ENCODE measurements at regions not wholly inside any gene's neighbourhood (a gene's known extent, or its start where the extent isn't known, plus 50 kb on each side); places are given as distances from the start of the nearest gene placed in this dataset.
"Not testable (repeated sequence)": the region's sequence is repeated elsewhere in the genome, so short reads cannot be mapped to it uniquely, and the experiment has no call there.

DNA sequence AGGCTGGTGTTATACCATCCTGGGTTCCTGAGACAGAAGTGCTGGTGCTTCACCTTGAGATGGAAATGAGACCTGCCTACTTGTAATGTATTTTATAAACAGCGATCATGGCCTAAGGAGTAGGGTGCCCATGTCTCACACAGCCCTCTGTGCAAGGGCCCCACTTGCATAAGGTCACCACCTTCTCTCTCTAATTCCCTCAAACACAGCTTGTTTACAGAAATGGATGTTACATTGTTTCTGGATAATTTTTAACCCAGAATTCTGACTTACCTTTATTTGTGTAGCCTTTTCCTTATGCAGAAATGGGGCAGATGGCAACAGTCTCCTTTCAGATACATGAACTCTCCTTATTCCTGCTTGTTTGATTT lies 95.1 kb upstream of the UMPS start:
- Mint-ChIP-seq H3K9me3 (no peaks in the 10 kb centered on the region), H3K27ac (no peak overlapping the region), H3K36me3 (ENCODE audit: insufficient read depth in 2 of 2) (no peaks in the 10 kb centered on the region), H3K4me1 (ENCODE audit: low read depth) (peaks cover 13% of the 10 kb centered on the region), H3K4me3 (no peak overlapping the region), H3K27me3 (ENCODE audit: low read depth) (peaks cover 16% of the 10 kb centered on the region)
- ATAC-seq (replicated peaks in 1 of 2), result no peak
- no peak for DNase-seq

DNA sequence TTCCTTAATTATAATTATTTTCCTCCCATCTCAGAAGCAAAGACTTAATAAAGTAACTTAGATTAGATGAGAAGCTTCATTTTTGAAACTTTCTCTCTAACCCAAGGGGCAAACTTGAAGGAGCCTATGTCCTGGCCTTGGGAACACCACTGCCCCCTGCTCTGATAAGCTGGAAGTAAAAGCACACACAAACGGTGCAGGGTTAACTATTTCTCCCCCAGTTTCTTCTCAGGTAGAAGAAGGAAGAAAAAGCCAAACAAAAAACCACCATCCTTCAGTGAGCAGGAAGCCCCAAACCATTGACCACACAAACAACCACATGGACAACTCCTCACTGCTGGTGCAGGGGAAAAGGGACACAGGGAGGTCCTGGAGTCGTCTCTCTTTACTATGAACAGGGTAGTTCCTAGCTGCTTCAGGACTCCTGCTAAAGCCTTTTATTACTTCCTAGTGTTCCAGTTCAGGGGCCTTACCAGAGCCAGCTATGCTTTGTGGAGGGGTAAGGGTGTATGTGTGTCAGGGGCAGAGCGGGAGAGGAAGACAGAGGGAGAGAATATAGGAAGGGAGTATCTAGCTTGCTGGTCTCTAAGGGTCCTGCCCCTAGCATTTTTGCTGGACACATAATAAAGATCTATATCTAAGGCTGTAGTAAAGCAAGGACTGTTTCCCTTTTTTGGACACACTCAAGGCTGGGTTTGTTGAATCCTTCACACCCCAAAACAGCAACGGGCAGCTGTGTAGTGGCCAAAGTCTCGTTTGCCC lies 94.0 kb upstream of the UMPS start:
- no peak for DNase-seq
- H3K27ac Mint-ChIP-seq, result no peak overlapping the region
- H3K27me3 Mint-ChIP-seq (ENCODE audit: low read depth), result peaks cover 12% of the 10 kb centered on the region
- no peak for ATAC-seq (replicated peaks in 1 of 2)
- no peak overlapping the region for H3K4me3 Mint-ChIP-seq
- peaks cover 16% of the 10 kb centered on the region for H3K4me1 Mint-ChIP-seq (ENCODE audit: low read depth)
- H3K36me3 Mint-ChIP-seq (ENCODE audit: insufficient read depth in 2 of 2), result no peaks in the 10 kb centered on the region
- H3K9me3 Mint-ChIP-seq, result no peaks in the 10 kb centered on the region

DNA sequence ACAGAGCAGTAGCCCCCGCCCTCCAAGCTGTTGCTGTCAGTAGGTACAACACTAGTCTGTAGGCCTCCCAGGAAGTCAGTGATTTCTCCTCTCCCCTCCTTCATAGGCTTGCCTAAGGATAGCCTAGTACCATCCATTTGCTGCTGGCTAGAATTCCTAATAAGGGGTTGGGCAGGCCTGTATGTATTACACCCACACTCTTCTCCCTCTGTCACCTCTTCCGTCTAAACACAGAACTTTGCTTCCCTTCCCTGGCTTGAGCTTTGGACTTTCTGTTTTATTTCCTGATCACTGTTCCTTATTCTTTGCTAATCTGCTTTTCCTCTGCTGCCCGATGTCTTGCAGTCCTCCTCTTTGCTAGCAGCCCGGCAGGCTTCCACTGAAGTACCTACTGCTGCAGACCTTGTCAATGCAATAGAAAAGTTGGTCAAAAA lies 93.4 kb upstream of the UMPS start:
- H3K4me3 Mint-ChIP-seq, result no peak overlapping the region
- H3K4me1 Mint-ChIP-seq (ENCODE audit: low read depth), result peaks cover 16% of the 10 kb centered on the region
- no peaks in the 10 kb centered on the region for H3K9me3 Mint-ChIP-seq
- H3K27ac Mint-ChIP-seq, result no peak overlapping the region
- DNase-seq (no peak), ATAC-seq (replicated peaks in 1 of 2) (no peak)
- no peaks in the 10 kb centered on the region for H3K36me3 Mint-ChIP-seq (ENCODE audit: insufficient read depth in 2 of 2)
- peaks cover 12% of the 10 kb centered on the region for H3K27me3 Mint-ChIP-seq (ENCODE audit: low read depth)

DNA sequence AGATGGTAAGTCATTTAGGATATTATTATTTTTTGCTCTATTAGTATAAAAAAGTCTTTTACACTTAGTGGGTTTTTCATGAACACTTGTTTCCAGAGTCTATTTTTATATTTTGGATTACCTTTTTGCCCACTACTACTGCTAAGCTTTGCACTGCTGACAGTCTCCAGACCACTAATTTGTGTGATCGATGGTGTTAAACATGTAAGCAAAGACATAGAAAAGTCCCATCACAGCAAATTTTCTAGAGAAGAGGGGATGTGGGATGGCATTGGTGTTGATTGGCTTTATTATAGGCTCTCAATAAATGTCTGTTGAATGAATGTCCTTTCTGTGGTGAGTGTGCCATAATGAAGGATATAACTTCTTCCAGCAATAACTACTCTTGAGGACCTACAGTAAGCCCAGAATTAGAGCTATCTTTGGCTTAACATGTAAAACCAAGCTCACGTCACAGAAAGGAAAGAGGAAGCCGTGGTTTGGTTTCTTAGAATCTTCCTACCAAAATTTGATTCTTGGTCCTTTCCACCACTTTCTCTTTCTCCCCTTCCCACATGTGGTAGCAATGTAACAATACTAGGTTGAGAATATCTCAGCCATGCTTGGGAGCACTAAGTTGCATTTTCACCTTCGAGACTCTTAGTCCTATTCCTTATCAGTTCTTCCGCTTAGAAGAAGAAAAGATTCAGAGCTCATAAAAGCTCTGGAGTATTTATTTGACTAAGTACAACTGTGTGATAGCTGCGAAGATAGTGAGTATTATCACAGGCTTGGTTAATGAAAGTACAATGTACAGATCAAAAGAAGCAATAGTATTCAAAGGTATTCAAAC lies 90.6 kb upstream of the UMPS start:
- no peaks in the 10 kb centered on the region for H3K9me3 Mint-ChIP-seq
- DNase-seq, result peak in 1 of 2 donors; percentile 31
- peak; percentile 93 to 98 for ATAC-seq (replicated peaks in 1 of 2)
- peak overlapping the region; percentile 43 for H3K27ac Mint-ChIP-seq
- H3K4me3 Mint-ChIP-seq, result peak overlapping the region; percentile 50 to 74
- H3K27me3 Mint-ChIP-seq (ENCODE audit: low read depth), result peaks cover 13% of the 10 kb centered on the region
- no peaks in the 10 kb centered on the region for H3K36me3 Mint-ChIP-seq (ENCODE audit: insufficient read depth in 2 of 2)
- peaks cover 16% of the 10 kb centered on the region for H3K4me1 Mint-ChIP-seq (ENCODE audit: low read depth)

DNA sequence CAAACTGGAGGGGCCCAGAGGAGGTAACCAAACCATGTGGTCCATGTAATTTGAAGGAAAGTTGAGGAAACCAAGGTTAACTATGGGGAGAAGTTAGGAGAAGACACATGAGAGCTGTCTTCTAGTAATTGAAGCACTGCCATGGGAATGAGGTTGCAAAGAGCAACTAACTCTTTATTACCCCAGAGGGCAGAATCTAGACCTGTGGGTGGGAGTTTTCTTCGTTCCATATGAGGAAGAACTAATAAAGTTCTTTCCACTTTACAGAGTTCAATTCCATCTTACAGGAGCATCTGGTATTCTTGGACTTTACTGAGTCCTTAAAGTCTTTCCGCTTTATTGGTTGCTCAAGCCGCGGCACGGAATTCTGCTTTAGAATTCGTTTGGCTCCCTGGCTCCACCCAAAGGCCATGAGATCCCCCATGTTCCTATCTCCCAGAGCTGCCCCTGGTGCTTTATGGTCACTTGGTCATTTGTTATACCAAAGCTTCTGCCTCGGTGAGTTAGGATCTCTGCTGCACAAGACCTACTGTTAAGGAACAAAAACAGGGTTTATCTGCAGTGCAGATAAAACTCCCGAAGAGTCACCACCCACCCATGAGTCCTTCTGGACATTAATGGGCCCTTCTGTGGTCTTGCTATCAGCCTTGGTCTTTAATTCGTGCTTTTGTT lies 89.5 kb upstream of the UMPS start:
- Mint-ChIP-seq H3K4me3 (peak overlapping the region in 1 of 2 donors; percentile 74), H3K27ac (no peak overlapping the region), H3K36me3 (ENCODE audit: insufficient read depth in 2 of 2) (peaks cover 0 to 2% of the 10 kb centered on the region in 2 donors), H3K27me3 (ENCODE audit: low read depth) (peaks cover 20% of the 10 kb centered on the region), H3K9me3 (peaks cover 0 to 2% of the 10 kb centered on the region in 2 donors), H3K4me1 (ENCODE audit: low read depth) (peaks cover 16% of the 10 kb centered on the region)
- DNase-seq (no peak), ATAC-seq (replicated peaks in 1 of 2) (no peak)

DNA sequence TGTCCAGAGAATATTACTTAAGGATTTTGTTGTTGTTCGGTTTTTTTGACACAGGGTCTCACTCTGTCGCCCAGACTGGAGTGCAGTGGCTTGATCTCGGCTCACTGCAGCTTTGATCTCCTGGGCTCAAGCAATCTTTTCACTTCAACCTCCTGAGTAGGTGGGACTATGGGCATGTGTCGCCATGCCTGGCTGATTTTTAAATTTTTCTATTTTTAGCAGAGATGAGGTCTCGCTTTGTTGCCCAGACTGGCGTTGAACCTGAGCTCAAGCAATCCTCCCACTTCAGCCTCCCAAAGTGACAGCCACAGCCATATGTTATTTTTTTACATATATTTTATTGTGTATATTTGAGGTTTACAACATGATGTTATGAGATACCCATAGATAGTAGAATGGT lies 86.8 kb upstream of the UMPS start:
- H3K4me3 Mint-ChIP-seq, result no peak overlapping the region
- DNase-seq, result no peak
- H3K27me3 Mint-ChIP-seq (ENCODE audit: low read depth), result peaks cover 33% of the 10 kb centered on the region
- H3K9me3 Mint-ChIP-seq, result peaks cover 2 to 4% of the 10 kb centered on the region in 2 donors
- H3K36me3 Mint-ChIP-seq (ENCODE audit: insufficient read depth in 2 of 2), result peaks cover 1 to 2% of the 10 kb centered on the region in 2 donors
- no peak overlapping the region for H3K27ac Mint-ChIP-seq
- peaks cover 16% of the 10 kb centered on the region for H3K4me1 Mint-ChIP-seq (ENCODE audit: low read depth)
- ATAC-seq (replicated peaks in 1 of 2), result no peak

DNA sequence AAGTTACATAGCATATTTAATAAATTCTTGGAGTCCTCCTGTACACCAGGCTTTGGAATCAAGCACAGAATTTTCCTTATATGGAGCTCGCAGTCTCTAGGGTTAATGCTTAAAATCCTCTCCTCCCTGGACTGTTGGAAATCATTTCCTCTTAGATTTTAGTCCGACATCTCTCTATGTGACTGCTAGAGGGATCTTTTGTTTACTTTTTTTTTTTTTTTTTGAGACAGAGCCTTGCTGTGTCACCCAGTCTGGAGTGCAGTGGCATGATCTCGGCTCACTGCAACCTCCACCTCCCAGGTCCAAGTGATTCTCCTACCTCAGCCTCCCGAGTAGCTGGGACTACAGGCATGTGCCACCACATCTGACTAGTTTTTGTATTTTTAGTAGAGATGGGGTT lies 84.1 kb upstream of the UMPS start:
- not testable (repeated sequence) for H3K27ac Mint-ChIP-seq; H3K36me3 Mint-ChIP-seq (ENCODE audit: insufficient read depth in 2 of 2); ATAC-seq (replicated peaks in 1 of 2); DNase-seq; H3K9me3 Mint-ChIP-seq; H3K4me3 Mint-ChIP-seq
- Mint-ChIP-seq H3K27me3 (ENCODE audit: low read depth) (peaks cover 41% of the 10 kb centered on the region), H3K4me1 (ENCODE audit: low read depth) (peaks cover 13% of the 10 kb centered on the region)

DNA sequence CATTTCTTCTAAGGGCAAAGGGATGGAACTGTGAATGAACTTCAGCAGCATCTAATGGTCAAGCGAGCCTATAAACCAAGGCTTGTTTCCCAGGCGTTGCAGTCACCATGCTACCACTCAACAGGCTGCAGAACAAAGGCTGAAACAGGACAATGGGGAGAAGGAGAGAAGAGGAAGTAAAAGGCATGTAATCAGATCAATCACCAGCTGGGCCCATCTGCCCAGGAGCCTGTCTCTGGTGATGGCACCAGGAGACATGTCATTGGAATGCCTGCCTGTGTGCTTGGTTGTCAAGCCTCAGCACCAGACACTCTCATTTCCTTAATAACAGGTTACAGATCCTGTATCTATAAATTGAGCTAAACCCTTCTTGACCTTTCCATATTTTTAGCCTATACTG lies 81.7 kb upstream of the UMPS start:
- Mint-ChIP-seq H3K27me3 (ENCODE audit: low read depth) (peaks cover 41% of the 10 kb centered on the region), H3K27ac (no peak overlapping the region), H3K36me3 (ENCODE audit: insufficient read depth in 2 of 2) (peaks cover 1 to 4% of the 10 kb centered on the region in 2 donors), H3K4me1 (ENCODE audit: low read depth) (peaks cover 19% of the 10 kb centered on the region), H3K9me3 (peaks cover 2 to 4% of the 10 kb centered on the region in 2 donors), H3K4me3 (no peak overlapping the region)
- DNase-seq, result no peak
- ATAC-seq (replicated peaks in 1 of 2), result no peak

DNA sequence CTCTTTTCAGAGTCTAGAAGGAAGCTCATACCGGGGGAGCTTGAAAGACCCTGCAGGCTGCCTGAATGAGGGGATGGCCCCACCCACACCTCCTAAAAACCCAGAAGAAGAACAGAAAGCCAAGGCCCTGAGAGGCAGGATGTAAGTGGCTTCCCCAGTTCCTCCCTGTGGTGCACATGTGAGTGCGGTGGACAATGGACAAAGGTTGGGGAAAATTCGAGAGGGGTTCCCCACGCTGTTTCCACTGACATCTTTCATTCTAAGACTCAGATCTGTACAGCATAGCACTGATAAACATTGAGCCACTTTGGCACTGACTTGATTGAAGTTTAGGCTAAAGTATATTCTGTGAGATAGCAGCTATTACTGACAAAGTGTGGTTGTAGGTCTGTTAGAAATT lies 79.5 kb upstream of the UMPS start:
- Mint-ChIP-seq H3K4me1 (ENCODE audit: low read depth) (peaks cover 19% of the 10 kb centered on the region), H3K9me3 (peaks cover 0 to 4% of the 10 kb centered on the region in 2 donors), H3K4me3 (peak overlapping the region; percentile 6 to 49), H3K27me3 (ENCODE audit: low read depth) (peaks cover 26% of the 10 kb centered on the region), H3K36me3 (ENCODE audit: insufficient read depth in 2 of 2) (peaks cover 1 to 2% of the 10 kb centered on the region in 2 donors), H3K27ac (no peak overlapping the region)
- DNase-seq (peak; percentile 14 to 17), ATAC-seq (replicated peaks in 1 of 2) (peak; percentile 68 to 80)

DNA sequence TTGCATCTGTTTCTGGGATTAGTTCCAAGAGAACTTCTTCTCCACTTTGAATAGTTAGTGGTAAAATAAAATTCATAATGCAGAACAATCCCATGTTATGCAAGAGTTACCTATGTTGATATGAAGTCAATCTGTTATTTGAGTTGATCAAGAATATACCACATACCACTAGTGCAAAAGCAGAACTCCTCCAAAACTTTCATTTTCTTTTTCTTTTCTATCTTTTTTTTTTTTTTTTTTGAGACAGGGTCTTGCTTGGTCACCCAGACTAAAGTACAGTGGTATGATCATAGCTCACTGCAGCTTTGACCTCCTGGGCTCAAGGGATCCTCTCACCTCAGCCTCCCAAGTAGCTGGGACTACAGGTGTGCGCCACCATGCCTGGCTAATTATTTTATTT lies 78.8 kb upstream of the UMPS start:
- not testable (repeated sequence) for H3K4me3 Mint-ChIP-seq; H3K27ac Mint-ChIP-seq; H3K9me3 Mint-ChIP-seq; ATAC-seq (replicated peaks in 1 of 2); DNase-seq; H3K36me3 Mint-ChIP-seq (ENCODE audit: insufficient read depth in 2 of 2)
- peaks cover 19% of the 10 kb centered on the region for H3K4me1 Mint-ChIP-seq (ENCODE audit: low read depth)
- peaks cover 24% of the 10 kb centered on the region for H3K27me3 Mint-ChIP-seq (ENCODE audit: low read depth)

DNA sequence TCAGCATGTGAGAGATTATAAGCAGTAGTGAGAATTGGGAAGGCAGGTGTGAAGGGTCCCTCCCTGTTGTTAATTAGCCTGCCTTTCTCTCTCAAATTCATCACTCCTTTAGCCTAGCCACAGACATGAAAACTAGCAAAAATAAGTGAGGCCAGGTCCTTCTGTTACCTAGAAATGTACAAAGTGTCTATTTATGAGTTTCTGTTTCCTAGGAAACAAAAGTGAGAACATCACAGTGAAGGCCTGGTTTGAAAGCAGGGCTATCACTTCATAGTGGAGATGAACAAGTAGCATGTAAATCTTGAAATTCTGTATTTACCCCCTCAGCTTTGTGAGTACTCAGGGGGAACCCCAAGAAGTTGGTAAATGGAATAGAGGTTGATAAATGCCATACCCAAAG lies 78.2 kb upstream of the UMPS start:
- Mint-ChIP-seq H3K36me3 (ENCODE audit: insufficient read depth in 2 of 2) (peaks cover 1 to 2% of the 10 kb centered on the region in 2 donors), H3K27ac (no peak overlapping the region), H3K4me3 (no peak overlapping the region), H3K27me3 (ENCODE audit: low read depth) (peaks cover 23% of the 10 kb centered on the region), H3K9me3 (peaks cover 0 to 4% of the 10 kb centered on the region in 2 donors), H3K4me1 (ENCODE audit: low read depth) (peaks cover 19% of the 10 kb centered on the region)
- ATAC-seq (replicated peaks in 1 of 2), result peak; percentile 27 to 44
- no peak for DNase-seq

DNA sequence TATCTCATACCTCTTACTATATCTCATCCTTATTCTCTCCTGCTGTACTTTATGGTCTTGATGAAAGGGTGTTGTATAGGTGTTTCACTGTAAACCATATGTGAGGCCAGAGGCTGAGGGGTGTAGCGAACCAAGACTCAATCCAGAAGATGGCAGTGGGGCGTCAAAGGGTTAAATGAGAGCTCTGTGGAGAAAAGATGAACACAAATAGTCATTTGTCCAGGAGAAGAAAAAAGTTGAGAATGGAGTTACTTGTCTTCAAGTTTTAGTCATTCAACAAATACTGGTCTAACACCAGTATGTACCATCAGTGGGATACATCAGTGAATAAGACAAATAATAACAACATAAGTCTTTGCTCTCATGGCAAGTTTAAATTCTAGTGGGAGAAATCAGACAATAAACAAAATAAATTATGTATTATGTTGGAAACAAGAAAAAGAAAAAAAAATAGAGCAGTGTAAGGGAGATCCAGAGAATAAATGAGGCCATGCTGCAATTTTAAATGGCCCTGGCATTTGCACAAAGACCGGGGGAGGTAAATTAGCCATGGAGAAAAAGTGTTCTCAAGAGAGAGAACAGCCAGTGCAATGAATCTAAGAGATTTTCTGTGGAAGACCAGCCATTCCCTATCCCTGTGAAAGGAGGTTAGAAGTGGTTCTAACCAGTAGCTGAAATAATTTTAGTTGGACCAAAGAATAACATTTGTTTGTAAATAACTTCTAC lies 77.0 kb upstream of the UMPS start:
- ATAC-seq (replicated peaks in 1 of 2) (no peak), DNase-seq (no peak)
- Mint-ChIP-seq H3K4me3 (no peak overlapping the region), H3K27me3 (ENCODE audit: low read depth) (peaks cover 10% of the 10 kb centered on the region), H3K36me3 (ENCODE audit: insufficient read depth in 2 of 2) (peaks cover 0 to 2% of the 10 kb centered on the region in 2 donors), H3K27ac (no peak overlapping the region), H3K9me3 (no peaks in the 10 kb centered on the region), H3K4me1 (ENCODE audit: low read depth) (peaks cover 19% of the 10 kb centered on the region)

Data from activated T-cell treated with anti-CD3 and anti-CD28 coated beads, Interleukin-2, amount 50 U/mL, for 72 hours (primary cell).